H9 (cell line): ENCODE measurements at regions not wholly inside any gene's neighbourhood (a gene's known extent, or its start where the extent isn't known, plus 50 kb on each side); places are given as distances from the start of the nearest gene placed in this dataset.

Experiments used
- DNase-seq: peaks from one replicate; pipeline ENCODE4 v3.0.0-alpha.2; 2017
- H2AFZ ChIP-seq: one replicate; pipeline ENCODE4 v1.6.1; 2013; ENCODE audit warnings: mild to moderate bottlenecking, low read length, control low read depth, moderate library complexity
- H2AK5ac ChIP-seq: 2 replicates; pipeline ENCODE4 v1.6.1; 2013; ENCODE audit warnings: low read length, control low read depth, mixed read lengths; ENCODE audit not compliant: insufficient read length
- H2BK120ac ChIP-seq: one replicate; pipeline ENCODE4 v1.6.1; 2013; ENCODE audit warnings: low read depth, mild to moderate bottlenecking, low read length, control low read depth, inconsistent platforms; ENCODE audit not compliant: poor library complexity, severe bottlenecking
- H2BK12ac ChIP-seq: 2 replicates; pipeline ENCODE4 v1.6.1; 2013; ENCODE audit warnings: low read length, control low read depth, mixed read lengths, low read depth; ENCODE audit not compliant: insufficient read length
- H2BK15ac ChIP-seq: 2 replicates; pipeline ENCODE4 v1.6.1; 2013; ENCODE audit warnings: low read depth, low read length, control low read depth
- H2BK20ac ChIP-seq: one replicate; pipeline ENCODE4 v1.6.1; 2013; ENCODE audit warnings: low read depth, mild to moderate bottlenecking, low read length, control low read depth, inconsistent platforms; ENCODE audit not compliant: poor library complexity, severe bottlenecking
- H2BK5ac ChIP-seq: 2 replicates; pipeline ENCODE4 v1.6.1; 2013; ENCODE audit warnings: low read length, control low read depth, mixed read lengths; ENCODE audit not compliant: insufficient read length
- H3K14ac ChIP-seq: 2 replicates; pipeline ENCODE4 v1.6.1; 2013; ENCODE audit warnings: low read length, control low read depth; ENCODE audit not compliant: insufficient read depth
- H3K18ac ChIP-seq: 2 replicates; pipeline ENCODE4 v1.6.1; 2013; ENCODE audit warnings: low read depth, mild to moderate bottlenecking, mixed read lengths, low read length, control low read depth; ENCODE audit not compliant: insufficient read length
- H3K23ac ChIP-seq: 2 replicates; pipeline ENCODE4 v1.6.1; 2013; ENCODE audit warnings: low read length, control low read depth, mixed read lengths, low read depth; ENCODE audit not compliant: insufficient read length
- H3K23me2 ChIP-seq: 2 replicates; pipeline ENCODE4 v1.6.1; 2013; ENCODE audit warnings: low read depth, mild to moderate bottlenecking, mixed read lengths, low read length, control low read depth; ENCODE audit not compliant: insufficient read length, poor library complexity, severe bottlenecking
- H3K27ac ChIP-seq: 2 replicates; pipeline ENCODE4 v1.5.1; 2013; ENCODE audit warnings: low read length, control low read depth, mixed read lengths, low read depth; ENCODE audit not compliant: insufficient read length
- H3K27me3 ChIP-seq: 2 replicates; pipeline ENCODE4 v1.6.1; 2013; ENCODE audit warnings: low read length, control low read depth, inconsistent platforms; ENCODE audit not compliant: insufficient read depth
- H3K4ac ChIP-seq: 2 replicates; pipeline ENCODE4 v1.6.1; 2013; ENCODE audit warnings: low read depth, mild to moderate bottlenecking, control low read depth, inconsistent platforms, low read length, moderate library complexity
- H3K4me1 ChIP-seq: 2 replicates; pipeline ENCODE4 v1.6.1; 2013; ENCODE audit warnings: low read length, control low read depth, inconsistent platforms; ENCODE audit not compliant: insufficient read depth
- H3K4me2 ChIP-seq: 2 replicates; pipeline ENCODE4 v1.6.1; 2013; ENCODE audit warnings: low read length, control low read depth, mixed read lengths; ENCODE audit not compliant: insufficient read length, insufficient read depth
- H3K56ac ChIP-seq: 2 replicates; pipeline ENCODE4 v1.6.1; 2013; ENCODE audit warnings: low read depth, mild to moderate bottlenecking, mixed read lengths, low read length, control low read depth; ENCODE audit not compliant: insufficient read length
- H3K79me1 ChIP-seq: 2 replicates; pipeline ENCODE4 v1.6.1; 2013; ENCODE audit warnings: low read depth, mild to moderate bottlenecking, moderate library complexity, low read length, control low read depth, inconsistent platforms; ENCODE audit not compliant: insufficient read depth, poor library complexity, severe bottlenecking
- H3K79me2 ChIP-seq: 2 replicates; pipeline ENCODE4 v1.6.1; 2013; ENCODE audit warnings: low read length, control low read depth, inconsistent platforms; ENCODE audit not compliant: insufficient read depth
- H3K9ac ChIP-seq: 2 replicates; pipeline ENCODE4 v1.6.1; 2013; ENCODE audit warnings: low read length, control low read depth, mixed read lengths; ENCODE audit not compliant: insufficient read length; ENCODE audit errors: extremely low read depth
- H3K9me3 ChIP-seq: one replicate; pipeline ENCODE4 v1.6.1; 2013; ENCODE audit warnings: low read depth, low read length, inconsistent platforms; ENCODE audit not compliant: control insufficient read depth
- H3T11ph ChIP-seq: one replicate; pipeline ENCODE4 v1.6.1; 2013; ENCODE audit warnings: mild to moderate bottlenecking, low read length, control low read depth, inconsistent platforms
- H4K20me1 ChIP-seq: one replicate; pipeline ENCODE4 v1.6.1; 2013; ENCODE audit not compliant: control insufficient read depth, insufficient read length, insufficient read depth
- H4K5ac ChIP-seq: 2 replicates; pipeline ENCODE4 v1.6.1; 2013; ENCODE audit warnings: low read depth, mild to moderate bottlenecking, mixed read lengths, low read length, control low read depth; ENCODE audit not compliant: insufficient read length
- H4K8ac ChIP-seq: replicated peaks from 2 replicates; pipeline ENCODE4 v1.6.1; 2013; ENCODE audit warnings: low read length, control low read depth, mixed read lengths, low read depth; ENCODE audit not compliant: insufficient read length
- H4K91ac ChIP-seq: 2 replicates; pipeline ENCODE4 v1.6.1; 2013; ENCODE audit warnings: low read depth, mild to moderate bottlenecking, moderate library complexity, mixed read lengths, low read length, control low read depth; ENCODE audit not compliant: insufficient read length
- H3K27ac Mint-ChIP-seq, 3 experiments: 2 replicates in 2 of 3; 3 replicates in 1 of 3; pipeline ENCODE4 v1.8.0; 2020 to 2021; ENCODE audit warnings: mixed read lengths in 3 of 3, mild to moderate bottlenecking in 1 of 3, moderate library complexity in 1 of 3
- H3K27me3 Mint-ChIP-seq: 2 replicates; pipeline ENCODE4 v1.8.0; 2021; ENCODE audit warnings: low read depth, mild to moderate bottlenecking, moderate library complexity, mixed read lengths
- H3K36me3 Mint-ChIP-seq, 3 experiments: 2 replicates in 2 of 3; 3 replicates in 1 of 3; pipeline ENCODE4 v1.8.0; 2020 to 2021; ENCODE audit warnings: low read depth in 3 of 3, mixed read lengths in 3 of 3; ENCODE audit not compliant: insufficient read depth in 1 of 3
- H3K4me1 Mint-ChIP-seq, 2 experiments: 2 replicates each; pipeline ENCODE4 v1.8.0; 2020; ENCODE audit warnings: mixed read lengths in 2 of 2
- H3K4me3 Mint-ChIP-seq, 2 experiments: 2 replicates in 1 of 2; 3 replicates in 1 of 2; pipeline ENCODE4 v1.8.0; 2020 to 2021; ENCODE audit warnings: mild to moderate bottlenecking in 2 of 2, mixed read lengths in 2 of 2, moderate library complexity in 1 of 2
- H3K9me3 Mint-ChIP-seq, 2 experiments: 2 replicates in 1 of 2; 3 replicates in 1 of 2; pipeline ENCODE4 v1.8.0; 2020; ENCODE audit warnings: mild to moderate bottlenecking in 2 of 2, mixed read lengths in 2 of 2, moderate library complexity in 1 of 2
- CTCF ChIP-seq: fragments of 200-600 bp; sonication (generic); conservative IDR thresholded peaks from 3 replicates; pipeline ENCODE4 v1.8.0; 2021; ENCODE audit warnings: antibody characterized with exemption, mild to moderate bottlenecking

- Histone ChIP-seq H2BK120ac (no peak overlapping the region), H2BK20ac (no peak overlapping the region), H3K79me1 (no peaks in the 10 kb centered on the region), H3K18ac (no peak overlapping the region), H3K4me1 (no peaks in the 10 kb centered on the region; the same call in 1 of the 2 replicates), H3K79me2 (no peaks in the 10 kb centered on the region), H2AK5ac (no peak overlapping the region), H3K27me3 (no peaks in the 10 kb centered on the region), H3K4me2 (no peak overlapping the region), H4K91ac (no peak overlapping the region), H3K56ac (no peak overlapping the region), H3K14ac (no peak overlapping the region), H3K9me3 (no peaks in the 10 kb centered on the region), H2AFZ (no peak overlapping the region), H2BK5ac (no peak overlapping the region), H2BK15ac (no peak overlapping the region), H3K27ac (no peak overlapping the region), H3T11ph (no peak overlapping the region), H3K23me2 (no peaks in the 10 kb centered on the region), H2BK12ac (no peak overlapping the region), H4K5ac (no peak overlapping the region), H3K4ac (no peak overlapping the region), H4K8ac (no peak overlapping the region), H3K9ac (no peak overlapping the region), H3K23ac (no peak overlapping the region), H4K20me1 (no peaks in the 10 kb centered on the region)
- H3K27me3 Mint-ChIP-seq: no peaks in the 10 kb centered on the region
- H3K9me3 Mint-ChIP-seq: peaks cover 5 to 14% of the 10 kb centered on the region in 2 experiments; a peak in 4 of 5 replicates
- peak; percentile 68 for TF ChIP-seq CTCF
- peaks cover 3 to 8% (median 5%) of the 10 kb centered on the region in 3 experiments; a peak in 6 of 7 replicates for H3K36me3 Mint-ChIP-seq
- no peak overlapping the region for H3K27ac Mint-ChIP-seq
- no peak for DNase-seq
- H3K4me3 Mint-ChIP-seq: no peak overlapping the region
- H3K4me1 Mint-ChIP-seq: peaks cover 3 to 18% of the 10 kb centered on the region in 2 experiments; a peak in 2 of 4 replicates
These were observed 214.5 kb downstream of the KLHL4 start for GRCh38 chrX:87732133-87732532.
